RWPE2 (cell line): ENCODE measurements at regions not wholly inside any gene's neighbourhood (a gene's known extent, or its start where the extent isn't known, plus 50 kb on each side); places are given as distances from the start of the nearest gene placed in this dataset.
A peak's percentile ranks its signal among the peaks of the same experiment; 100 is the strongest.

Experiments used
- ATAC-seq: fragments of 200-7000 bp; cut with Tn5 transposase; 3 replicates; pipeline ENCODE4 v1.9.1; 2021; ENCODE audit warnings: low read depth
- DNase-seq: peaks from one replicate; pipeline ENCODE4 v3.0.0-alpha.2; 2020; ENCODE audit warnings: low spot score
- H3K27ac ChIP-seq: fragments of 450-650 bp; 2 replicates; pipeline ENCODE4 v1.5.1; 2017; ENCODE audit warnings: mild to moderate bottlenecking; ENCODE audit not compliant: poor library complexity, severe bottlenecking
- H3K27me3 ChIP-seq: fragments of 250-450 bp; sonication (Bioruptor Pico); 2 replicates; pipeline ENCODE4 v1.5.1; 2021; ENCODE audit warnings: mild to moderate bottlenecking, moderate library complexity; ENCODE audit not compliant: insufficient read depth, poor library complexity, severe bottlenecking
- H3K36me3 ChIP-seq: fragments of 250-450 bp; sonication (Bioruptor Pico); 2 replicates; pipeline ENCODE4 v1.5.1; 2020; ENCODE audit warnings: low read depth, mild to moderate bottlenecking, moderate library complexity
- H3K4me1 ChIP-seq: fragments of 250-450 bp; sonication (Bioruptor Pico); 2 replicates; pipeline ENCODE4 v1.5.1; 2021; ENCODE audit warnings: mild to moderate bottlenecking, moderate library complexity; ENCODE audit not compliant: insufficient read depth, poor library complexity, severe bottlenecking
- H3K4me3 ChIP-seq: fragments of 250-450 bp; sonication (Bioruptor Pico); 2 replicates; pipeline ENCODE4 v1.5.1; 2021; ENCODE audit warnings: mild to moderate bottlenecking, moderate library complexity; ENCODE audit not compliant: severe bottlenecking
- H3K9me3 ChIP-seq: fragments of 250-450 bp; sonication (Bioruptor Pico); 2 replicates; pipeline ENCODE4 v1.5.1; 2021; ENCODE audit warnings: mild to moderate bottlenecking, moderate library complexity; ENCODE audit not compliant: severe bottlenecking
- CTCF ChIP-seq: fragments of 450-650 bp; IDR thresholded peaks from one replicate; pipeline ENCODE4 v1.5.1; 2017; ENCODE audit warnings: mild to moderate bottlenecking, moderate library complexity; ENCODE audit not compliant: poor library complexity, severe bottlenecking

GRCh38 chr6:37559501-37559900 is 59.8 kb upstream of the CCDC167 start:
- no peak overlapping the region for H3K4me3 ChIP-seq
- H3K9me3 ChIP-seq = no peaks in the 10 kb centered on the region
- DNase-seq (no peak), ATAC-seq (no peak)
- H3K27me3 ChIP-seq = no peaks in the 10 kb centered on the region
- no peaks in the 10 kb centered on the region for H3K36me3 ChIP-seq
- peaks cover 9% of the 10 kb centered on the region for H3K4me1 ChIP-seq
- no peak overlapping the region for H3K27ac ChIP-seq
- no peak for TF ChIP-seq CTCF

GRCh38 chr6:37559050-37559449 is 59.4 kb upstream of the CCDC167 start:
- H3K27ac ChIP-seq = no peak overlapping the region
- H3K4me3 ChIP-seq = no peak overlapping the region
- TF ChIP-seq CTCF = no peak
- no peaks in the 10 kb centered on the region for H3K36me3 ChIP-seq
- DNase-seq = no peak
- H3K4me1 ChIP-seq = peaks cover 14% of the 10 kb centered on the region
- H3K9me3 ChIP-seq = no peaks in the 10 kb centered on the region
- ATAC-seq = no peak
- H3K27me3 ChIP-seq = no peaks in the 10 kb centered on the region

- DNase-seq = no peak
- no peak for ATAC-seq
- H3K36me3 ChIP-seq = no peaks in the 10 kb centered on the region
- H3K4me1 ChIP-seq = peaks cover 18% of the 10 kb centered on the region
- H3K27ac ChIP-seq = no peak overlapping the region
- no peaks in the 10 kb centered on the region for H3K27me3 ChIP-seq
- no peaks in the 10 kb centered on the region for H3K9me3 ChIP-seq
- TF ChIP-seq CTCF = no peak
- no peak overlapping the region for H3K4me3 ChIP-seq
These were observed 59.0 kb upstream of the CCDC167 start for GRCh38 chr6:37558646-37559045.

GRCh38 chr6:37558168-37558567 is 58.5 kb upstream of the CCDC167 start:
- H3K4me3 ChIP-seq = no peak overlapping the region
- no peak for DNase-seq
- no peaks in the 10 kb centered on the region for H3K36me3 ChIP-seq
- H3K27me3 ChIP-seq = no peaks in the 10 kb centered on the region
- H3K4me1 ChIP-seq = peaks cover 23% of the 10 kb centered on the region
- no peaks in the 10 kb centered on the region for H3K9me3 ChIP-seq
- TF ChIP-seq CTCF = no peak
- H3K27ac ChIP-seq = no peak overlapping the region
- peak; percentile 29; the same call in 1 of the 3 replicates for ATAC-seq

DNA sequence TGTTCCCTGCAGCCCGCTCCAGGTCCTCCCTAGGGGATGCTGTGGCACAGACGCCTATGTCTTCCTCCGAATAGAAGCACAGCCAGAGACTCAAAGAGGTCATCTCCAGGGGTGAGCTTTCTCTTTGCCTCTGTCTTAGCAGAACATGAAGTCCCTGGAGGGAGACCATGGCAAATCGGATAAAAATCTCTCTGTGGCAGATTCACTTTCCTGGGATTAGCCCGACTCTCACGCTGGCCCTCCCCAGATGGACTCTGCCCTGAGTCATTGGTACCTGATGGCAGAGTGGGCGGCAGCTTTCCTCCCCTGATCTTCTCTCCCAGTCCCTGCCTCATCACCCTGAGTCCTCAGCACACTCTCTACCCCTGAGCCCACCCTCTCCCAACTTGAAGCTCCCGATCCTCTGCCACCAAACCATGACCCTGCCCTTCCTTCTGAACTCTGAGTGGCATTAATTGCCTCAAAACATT is 58.0 kb upstream of the CCDC167 start:
- H3K27ac ChIP-seq = no peak overlapping the region

More for the DNA sequence above, 58.0 kb upstream of the CCDC167 start:
- Histone ChIP-seq H3K4me3 (no peak overlapping the region), H3K4me1 (peaks cover 26% of the 10 kb centered on the region), H3K36me3 (no peaks in the 10 kb centered on the region), H3K9me3 (no peaks in the 10 kb centered on the region), H3K27me3 (no peaks in the 10 kb centered on the region)
- DNase-seq = no peak
- TF ChIP-seq CTCF = no peak
- ATAC-seq = no peak
